ENCODE measurements at regions not wholly inside any gene's neighbourhood (a gene's known extent, or its start where the extent isn't known, plus 50 kb on each side); places are given as distances from the start of the nearest gene placed in this dataset.

GRCh38 chr18:2114765-2115164 lies 456.5 kb downstream of the METTL4 start:
- no peak for TF ChIP-seq CTCF (IDR thresholded peaks at IDR 0.05; ENCODE audit: extremely low read depth, insufficient read depth, missing control alignments)

GRCh38 chr18:2121224-2121623 lies 450.1 kb downstream of the METTL4 start:
- TF ChIP-seq CTCF (IDR thresholded peaks at IDR 0.05; ENCODE audit: extremely low read depth, insufficient read depth, missing control alignments), result no peak
- in situ Hi-C loops (cut with MboI; ENCODE audit: low pct_unique_long_range_greater_than_20kb, low sequenced_read_pairs, unreplicated experiment), result loop anchor here (25.0 kb wide), 1 partner anchor 416 kb away; no protein-coding TSS in a partner anchor
- DNase-seq (ENCODE audit: low spot score), result no peak

More at GRCh38 chr18:2114765-2115164, 456.5 kb downstream of the METTL4 start:
- DNase-seq (ENCODE audit: low spot score), result no peak
- in situ Hi-C loops (cut with MboI; ENCODE audit: low pct_unique_long_range_greater_than_20kb, low sequenced_read_pairs, unreplicated experiment), result loop anchor here (25.0 kb wide), 1 partner anchor 423 kb away; no protein-coding TSS in a partner anchor

GRCh38 chr18:2123077-2123476 lies 448.2 kb downstream of the METTL4 start:
- in situ Hi-C loops (cut with MboI; ENCODE audit: low pct_unique_long_range_greater_than_20kb, low sequenced_read_pairs, unreplicated experiment), result loop anchor here (25.0 kb wide), 1 partner anchor 414 kb away; no protein-coding TSS in a partner anchor
- no peak for DNase-seq (ENCODE audit: low spot score)

GRCh38 chr18:2134364-2134763 lies 436.9 kb downstream of the METTL4 start:
- DNase-seq (ENCODE audit: low spot score), result no peak
- TF ChIP-seq CTCF (IDR thresholded peaks at IDR 0.05; ENCODE audit: extremely low read depth, insufficient read depth, missing control alignments), result no peak
- in situ Hi-C loops (cut with MboI; ENCODE audit: low pct_unique_long_range_greater_than_20kb, low sequenced_read_pairs, unreplicated experiment), result no loop called here

More at GRCh38 chr18:2123077-2123476, 448.2 kb downstream of the METTL4 start:
- no peak for TF ChIP-seq CTCF (IDR thresholded peaks at IDR 0.05; ENCODE audit: extremely low read depth, insufficient read depth, missing control alignments)

- in situ Hi-C loops (cut with MboI; ENCODE audit: low pct_unique_long_range_greater_than_20kb, low sequenced_read_pairs, unreplicated experiment), result no loop called here
- no peak for TF ChIP-seq CTCF (IDR thresholded peaks at IDR 0.05; ENCODE audit: extremely low read depth, insufficient read depth, missing control alignments)
- no peak for DNase-seq (ENCODE audit: low spot score)
Observed at GRCh38 chr18:2135309-2135708, 436.0 kb downstream of the METTL4 start.

GRCh38 chr18:2138552-2138951 lies 432.8 kb downstream of the METTL4 start:
- in situ Hi-C loops (cut with MboI; ENCODE audit: low pct_unique_long_range_greater_than_20kb, low sequenced_read_pairs, unreplicated experiment), result no loop called here
- TF ChIP-seq CTCF (IDR thresholded peaks at IDR 0.05; ENCODE audit: extremely low read depth, insufficient read depth, missing control alignments), result no peak
- DNase-seq (ENCODE audit: low spot score), result no peak

GRCh38 chr18:2139691-2140090 lies 431.6 kb downstream of the METTL4 start:
- no peak for DNase-seq (ENCODE audit: low spot score)
- TF ChIP-seq CTCF (IDR thresholded peaks at IDR 0.05; ENCODE audit: extremely low read depth, insufficient read depth, missing control alignments), result no peak
- in situ Hi-C loops (cut with MboI; ENCODE audit: low pct_unique_long_range_greater_than_20kb, low sequenced_read_pairs, unreplicated experiment), result no loop called here

Measured in GM13977 (cell line).